H9 (cell line): ENCODE measurements at regions not wholly inside any gene's neighbourhood (a gene's known extent, or its start where the extent isn't known, plus 50 kb on each side); places are given as distances from the start of the nearest gene placed in this dataset.

Experiments used
- DNase-seq: peaks from one replicate; pipeline ENCODE4 v3.0.0-alpha.2; 2017
- H2AFZ ChIP-seq: one replicate; pipeline ENCODE4 v1.6.1; 2013; ENCODE audit warnings: mild to moderate bottlenecking, low read length, control low read depth, moderate library complexity
- H2AK5ac ChIP-seq: 2 replicates; pipeline ENCODE4 v1.6.1; 2013; ENCODE audit warnings: low read length, control low read depth, mixed read lengths; ENCODE audit not compliant: insufficient read length
- H2BK120ac ChIP-seq: one replicate; pipeline ENCODE4 v1.6.1; 2013; ENCODE audit warnings: low read depth, mild to moderate bottlenecking, low read length, control low read depth, inconsistent platforms; ENCODE audit not compliant: poor library complexity, severe bottlenecking
- H2BK12ac ChIP-seq: 2 replicates; pipeline ENCODE4 v1.6.1; 2013; ENCODE audit warnings: low read length, control low read depth, mixed read lengths, low read depth; ENCODE audit not compliant: insufficient read length
- H2BK15ac ChIP-seq: 2 replicates; pipeline ENCODE4 v1.6.1; 2013; ENCODE audit warnings: low read depth, low read length, control low read depth
- H2BK20ac ChIP-seq: one replicate; pipeline ENCODE4 v1.6.1; 2013; ENCODE audit warnings: low read depth, mild to moderate bottlenecking, low read length, control low read depth, inconsistent platforms; ENCODE audit not compliant: poor library complexity, severe bottlenecking
- H2BK5ac ChIP-seq: 2 replicates; pipeline ENCODE4 v1.6.1; 2013; ENCODE audit warnings: low read length, control low read depth, mixed read lengths; ENCODE audit not compliant: insufficient read length
- H3K14ac ChIP-seq: 2 replicates; pipeline ENCODE4 v1.6.1; 2013; ENCODE audit warnings: low read length, control low read depth; ENCODE audit not compliant: insufficient read depth
- H3K18ac ChIP-seq: 2 replicates; pipeline ENCODE4 v1.6.1; 2013; ENCODE audit warnings: low read depth, mild to moderate bottlenecking, mixed read lengths, low read length, control low read depth; ENCODE audit not compliant: insufficient read length
- H3K23ac ChIP-seq: 2 replicates; pipeline ENCODE4 v1.6.1; 2013; ENCODE audit warnings: low read length, control low read depth, mixed read lengths, low read depth; ENCODE audit not compliant: insufficient read length
- H3K23me2 ChIP-seq: 2 replicates; pipeline ENCODE4 v1.6.1; 2013; ENCODE audit warnings: low read depth, mild to moderate bottlenecking, mixed read lengths, low read length, control low read depth; ENCODE audit not compliant: insufficient read length, poor library complexity, severe bottlenecking
- H3K27ac ChIP-seq: 2 replicates; pipeline ENCODE4 v1.5.1; 2013; ENCODE audit warnings: low read length, control low read depth, mixed read lengths, low read depth; ENCODE audit not compliant: insufficient read length
- H3K27me3 ChIP-seq: 2 replicates; pipeline ENCODE4 v1.6.1; 2013; ENCODE audit warnings: low read length, control low read depth, inconsistent platforms; ENCODE audit not compliant: insufficient read depth
- H3K4ac ChIP-seq: 2 replicates; pipeline ENCODE4 v1.6.1; 2013; ENCODE audit warnings: low read depth, mild to moderate bottlenecking, control low read depth, inconsistent platforms, low read length, moderate library complexity
- H3K4me1 ChIP-seq: 2 replicates; pipeline ENCODE4 v1.6.1; 2013; ENCODE audit warnings: low read length, control low read depth, inconsistent platforms; ENCODE audit not compliant: insufficient read depth
- H3K4me2 ChIP-seq: 2 replicates; pipeline ENCODE4 v1.6.1; 2013; ENCODE audit warnings: low read length, control low read depth, mixed read lengths; ENCODE audit not compliant: insufficient read length, insufficient read depth
- H3K56ac ChIP-seq: 2 replicates; pipeline ENCODE4 v1.6.1; 2013; ENCODE audit warnings: low read depth, mild to moderate bottlenecking, mixed read lengths, low read length, control low read depth; ENCODE audit not compliant: insufficient read length
- H3K79me1 ChIP-seq: 2 replicates; pipeline ENCODE4 v1.6.1; 2013; ENCODE audit warnings: low read depth, mild to moderate bottlenecking, moderate library complexity, low read length, control low read depth, inconsistent platforms; ENCODE audit not compliant: insufficient read depth, poor library complexity, severe bottlenecking
- H3K79me2 ChIP-seq: 2 replicates; pipeline ENCODE4 v1.6.1; 2013; ENCODE audit warnings: low read length, control low read depth, inconsistent platforms; ENCODE audit not compliant: insufficient read depth
- H3K9ac ChIP-seq: 2 replicates; pipeline ENCODE4 v1.6.1; 2013; ENCODE audit warnings: low read length, control low read depth, mixed read lengths; ENCODE audit not compliant: insufficient read length; ENCODE audit errors: extremely low read depth
- H3K9me3 ChIP-seq: one replicate; pipeline ENCODE4 v1.6.1; 2013; ENCODE audit warnings: low read depth, low read length, inconsistent platforms; ENCODE audit not compliant: control insufficient read depth
- H3T11ph ChIP-seq: one replicate; pipeline ENCODE4 v1.6.1; 2013; ENCODE audit warnings: mild to moderate bottlenecking, low read length, control low read depth, inconsistent platforms
- H4K20me1 ChIP-seq: one replicate; pipeline ENCODE4 v1.6.1; 2013; ENCODE audit not compliant: control insufficient read depth, insufficient read length, insufficient read depth
- H4K5ac ChIP-seq: 2 replicates; pipeline ENCODE4 v1.6.1; 2013; ENCODE audit warnings: low read depth, mild to moderate bottlenecking, mixed read lengths, low read length, control low read depth; ENCODE audit not compliant: insufficient read length
- H4K8ac ChIP-seq: replicated peaks from 2 replicates; pipeline ENCODE4 v1.6.1; 2013; ENCODE audit warnings: low read length, control low read depth, mixed read lengths, low read depth; ENCODE audit not compliant: insufficient read length
- H4K91ac ChIP-seq: 2 replicates; pipeline ENCODE4 v1.6.1; 2013; ENCODE audit warnings: low read depth, mild to moderate bottlenecking, moderate library complexity, mixed read lengths, low read length, control low read depth; ENCODE audit not compliant: insufficient read length
- H3K27ac Mint-ChIP-seq, 3 experiments: 2 replicates in 2 of 3; 3 replicates in 1 of 3; pipeline ENCODE4 v1.8.0; 2020 to 2021; ENCODE audit warnings: mixed read lengths in 3 of 3, mild to moderate bottlenecking in 1 of 3, moderate library complexity in 1 of 3
- H3K27me3 Mint-ChIP-seq: 2 replicates; pipeline ENCODE4 v1.8.0; 2021; ENCODE audit warnings: low read depth, mild to moderate bottlenecking, moderate library complexity, mixed read lengths
- H3K36me3 Mint-ChIP-seq, 3 experiments: 2 replicates in 2 of 3; 3 replicates in 1 of 3; pipeline ENCODE4 v1.8.0; 2020 to 2021; ENCODE audit warnings: low read depth in 3 of 3, mixed read lengths in 3 of 3; ENCODE audit not compliant: insufficient read depth in 1 of 3
- H3K4me1 Mint-ChIP-seq, 2 experiments: 2 replicates each; pipeline ENCODE4 v1.8.0; 2020; ENCODE audit warnings: mixed read lengths in 2 of 2
- H3K4me3 Mint-ChIP-seq, 2 experiments: 2 replicates in 1 of 2; 3 replicates in 1 of 2; pipeline ENCODE4 v1.8.0; 2020 to 2021; ENCODE audit warnings: mild to moderate bottlenecking in 2 of 2, mixed read lengths in 2 of 2, moderate library complexity in 1 of 2
- H3K9me3 Mint-ChIP-seq, 2 experiments: 2 replicates in 1 of 2; 3 replicates in 1 of 2; pipeline ENCODE4 v1.8.0; 2020; ENCODE audit warnings: mild to moderate bottlenecking in 2 of 2, mixed read lengths in 2 of 2, moderate library complexity in 1 of 2
- WGBS: extraction: QIAGEN DNeasy Blood & Tissue Kit; methylation state at CpG from one replicate; pipeline ENCODE4 v1.1.7; 2013; ENCODE audit warnings: missing lambda C conversion rate, low lambda C conversion rate, mixed read lengths; ENCODE audit not compliant: insufficient read length; ENCODE audit errors: extremely low coverage; 5-methylcytosine and 5-hydroxymethylcytosine counted together
- TF ChIP-seq, protein P1 (sequence below): fragments of 200-600 bp; sonication (generic); conservative IDR thresholded peaks from 3 replicates; pipeline ENCODE4 v1.8.0; 2021; ENCODE audit warnings: antibody characterized with exemption, mild to moderate bottlenecking

DNA sequence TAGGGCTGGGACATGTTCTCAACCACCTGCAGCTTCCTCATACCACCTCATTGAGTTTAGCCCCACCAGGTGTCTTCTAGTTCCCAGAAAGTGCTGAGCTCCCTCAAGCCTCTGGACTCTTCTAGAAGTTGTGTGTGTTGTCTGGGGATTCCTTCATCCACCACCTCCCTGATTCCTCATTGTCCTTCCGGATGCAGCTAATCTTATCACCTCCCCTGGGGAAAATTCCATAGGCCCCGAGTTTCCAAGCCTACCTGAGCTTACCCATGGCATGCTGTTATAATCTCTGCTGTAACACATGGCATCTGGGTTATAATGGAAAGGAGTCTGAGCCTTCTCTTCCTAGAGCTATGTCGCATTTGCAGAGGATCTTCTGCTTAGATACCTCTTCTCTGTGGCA, 243.5 kb upstream of the SDK2 start:
- Histone ChIP-seq H4K20me1 (no peaks in the 10 kb centered on the region), H3K23ac (no peak overlapping the region), H3K23me2 (no peaks in the 10 kb centered on the region), H3K79me1 (no peaks in the 10 kb centered on the region), H3K4ac (no peak overlapping the region), H3K56ac (no peak overlapping the region), H2BK120ac (no peak overlapping the region), H3K4me2 (no peak overlapping the region), H2BK5ac (no peak overlapping the region), H3K4me1 (no peaks in the 10 kb centered on the region), H3K27ac (no peak overlapping the region), H2AFZ (no peak overlapping the region), H2BK15ac (no peak overlapping the region), H3K18ac (no peak overlapping the region), H3K9ac (no peak overlapping the region), H3K14ac (no peak overlapping the region), H3K27me3 (no peaks in the 10 kb centered on the region; the same call in 1 of the 2 replicates), H4K91ac (no peak overlapping the region), H3T11ph (no peak overlapping the region), H2BK12ac (no peak overlapping the region), H2BK20ac (no peak overlapping the region), H3K9me3 (no peaks in the 10 kb centered on the region), H4K5ac (no peak overlapping the region), H3K79me2 (no peaks in the 10 kb centered on the region), H4K8ac (no peak overlapping the region), H2AK5ac (no peak overlapping the region)
- DNase-seq = no peak
- Mint-ChIP-seq H3K27me3 (peaks cover 84% of the 10 kb centered on the region), H3K9me3 (no peaks in the 10 kb centered on the region; a peak in 1 of 5 replicates), H3K36me3 (no peaks in the 10 kb centered on the region; a peak in 1 of 7 replicates), H3K27ac (no peak overlapping the region; a peak in 1 of 7 replicates), H3K4me1 (peaks cover 11 to 12% of the 10 kb centered on the region in 2 experiments), H3K4me3 (no peak overlapping the region)
- TF ChIP-seq, protein P1, sequence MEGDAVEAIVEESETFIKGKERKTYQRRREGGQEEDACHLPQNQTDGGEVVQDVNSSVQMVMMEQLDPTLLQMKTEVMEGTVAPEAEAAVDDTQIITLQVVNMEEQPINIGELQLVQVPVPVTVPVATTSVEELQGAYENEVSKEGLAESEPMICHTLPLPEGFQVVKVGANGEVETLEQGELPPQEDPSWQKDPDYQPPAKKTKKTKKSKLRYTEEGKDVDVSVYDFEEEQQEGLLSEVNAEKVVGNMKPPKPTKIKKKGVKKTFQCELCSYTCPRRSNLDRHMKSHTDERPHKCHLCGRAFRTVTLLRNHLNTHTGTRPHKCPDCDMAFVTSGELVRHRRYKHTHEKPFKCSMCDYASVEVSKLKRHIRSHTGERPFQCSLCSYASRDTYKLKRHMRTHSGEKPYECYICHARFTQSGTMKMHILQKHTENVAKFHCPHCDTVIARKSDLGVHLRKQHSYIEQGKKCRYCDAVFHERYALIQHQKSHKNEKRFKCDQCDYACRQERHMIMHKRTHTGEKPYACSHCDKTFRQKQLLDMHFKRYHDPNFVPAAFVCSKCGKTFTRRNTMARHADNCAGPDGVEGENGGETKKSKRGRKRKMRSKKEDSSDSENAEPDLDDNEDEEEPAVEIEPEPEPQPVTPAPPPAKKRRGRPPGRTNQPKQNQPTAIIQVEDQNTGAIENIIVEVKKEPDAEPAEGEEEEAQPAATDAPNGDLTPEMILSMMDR = no peak
- no CpG with 5 or more reads among the region's 3 CpGs for WGBS
